Fibroblast of villous mesenchyme (primary cell): ENCODE measurements at regions not wholly inside any gene's neighbourhood (a gene's known extent, or its start where the extent isn't known, plus 50 kb on each side); places are given as distances from the start of the nearest gene placed in this dataset.

Experiments used
- DNase-seq: peaks from one replicate; pipeline ENCODE4 v3.0.0-alpha.2; 2010; ENCODE audit warnings: low read depth
- H3K4me3 ChIP-seq: 2 replicates; pipeline ENCODE4 v1.5.1; 2011; ENCODE audit warnings: low read depth, mild to moderate bottlenecking, low read length
- CTCF ChIP-seq: IDR thresholded peaks from 2 replicates; pipeline ENCODE4 v1.5.1; 2012; ENCODE audit warnings: low read depth, mild to moderate bottlenecking, low read length; ENCODE audit not compliant: insufficient read depth

DNA sequence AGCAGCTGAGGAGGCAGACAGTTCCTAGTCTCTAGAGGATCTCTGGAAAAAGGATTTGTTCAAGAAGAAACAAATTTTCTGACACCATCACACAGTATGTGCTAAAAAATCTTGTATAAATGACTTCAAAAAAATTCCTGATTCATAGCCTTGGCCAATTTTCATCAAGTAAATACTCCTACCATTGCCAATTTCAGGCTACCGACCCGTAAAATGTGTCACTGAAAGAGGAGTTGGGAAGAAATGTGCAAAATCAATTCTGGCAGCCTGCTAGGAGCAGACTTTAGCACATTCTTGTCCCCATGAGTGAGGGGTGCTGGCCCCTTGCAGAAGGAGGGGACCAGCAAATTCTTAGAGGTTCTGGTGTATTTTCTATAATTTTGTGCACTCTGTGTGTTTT, 109.4 kb downstream of the TMEM30B start:
- DNase-seq = no peak
- TF ChIP-seq CTCF = no peak
- H3K4me3 ChIP-seq = no peak overlapping the region

DNA sequence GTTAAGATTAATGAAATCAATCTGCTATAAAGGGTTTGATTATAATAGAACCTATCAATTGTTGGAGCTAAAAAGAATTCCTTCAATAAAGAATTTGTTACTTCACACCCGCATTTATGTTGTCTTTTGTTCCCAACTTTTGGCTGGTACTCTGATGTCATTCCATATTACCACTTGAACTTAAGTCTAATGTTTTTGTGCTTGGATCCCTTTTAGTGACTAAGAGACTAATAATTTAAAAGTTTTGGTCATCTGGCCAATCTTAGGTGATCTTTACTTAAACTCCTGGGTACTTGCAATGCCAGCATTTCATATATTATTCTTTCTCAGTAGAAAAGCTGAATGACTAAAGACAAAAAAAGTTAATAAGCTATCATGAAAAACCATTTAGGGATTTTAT, 113.0 kb downstream of the TMEM30B start:
- no peak for DNase-seq
- no peak for TF ChIP-seq CTCF
- no peak overlapping the region for H3K4me3 ChIP-seq

DNA sequence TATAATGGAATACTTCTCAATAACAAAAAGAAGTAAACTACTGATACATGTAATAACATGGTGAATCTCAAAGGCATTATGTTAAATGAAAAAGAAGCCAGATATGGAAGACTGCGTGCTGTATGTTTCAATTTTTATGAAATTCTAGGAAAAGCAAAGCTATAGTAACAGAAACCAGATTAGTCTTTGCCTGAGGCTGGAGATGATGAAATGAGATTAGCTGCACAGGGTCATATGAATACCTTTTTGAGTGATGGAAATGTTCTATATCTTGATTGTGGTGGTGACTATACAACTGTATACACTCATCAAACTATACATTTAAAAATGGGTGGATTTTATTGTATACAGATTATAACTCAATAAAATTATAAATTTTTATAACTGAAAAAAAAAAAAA, 113.5 kb downstream of the TMEM30B start:
- no peak for TF ChIP-seq CTCF

GRCh38 chr14:61160798-61161197, 120.3 kb downstream of the TMEM30B start:
- no peak overlapping the region for H3K4me3 ChIP-seq
- TF ChIP-seq CTCF = no peak
- no peak for DNase-seq

More for the DNA sequence above, 113.5 kb downstream of the TMEM30B start:
- DNase-seq = no peak
- H3K4me3 ChIP-seq = no peak overlapping the region

- no peak overlapping the region for H3K4me3 ChIP-seq
- TF ChIP-seq CTCF = no peak
- DNase-seq = no peak
These were observed 126.5 kb downstream of the TMEM30B start for GRCh38 chr14:61154641-61155040.

DNA sequence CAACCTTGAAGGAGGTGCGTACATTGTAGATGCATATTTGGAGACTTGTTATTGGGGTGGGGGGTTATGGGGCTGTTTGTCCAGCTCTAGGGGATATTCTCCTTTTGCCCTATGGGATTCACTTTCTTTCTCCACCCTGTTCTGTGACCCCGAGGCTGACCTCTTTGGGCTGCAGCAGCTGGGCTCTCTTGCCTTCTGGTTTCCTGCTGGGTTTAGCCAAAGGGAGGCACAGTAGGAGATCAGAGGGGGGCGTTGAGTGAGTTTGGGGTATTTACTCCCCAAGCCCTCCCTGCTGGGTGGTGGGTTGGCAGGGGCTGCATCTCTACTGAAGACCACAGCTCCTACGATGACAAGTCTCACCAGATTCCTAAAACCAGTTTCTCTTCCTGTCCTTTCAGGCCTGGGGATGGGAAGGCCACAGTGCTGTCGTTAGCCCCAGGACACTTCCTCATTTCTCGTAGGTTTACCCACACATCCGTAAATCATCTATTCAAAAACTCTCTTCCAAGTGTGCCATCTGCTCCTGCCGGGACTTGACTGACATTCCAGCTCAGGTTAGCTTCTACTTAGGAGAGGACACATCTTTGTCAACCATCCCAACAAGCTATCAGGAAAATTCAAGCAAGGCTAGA, 127.1 kb downstream of the TMEM30B start:
- no peak for DNase-seq
- TF ChIP-seq CTCF = no peak
- no peak overlapping the region for H3K4me3 ChIP-seq

DNA sequence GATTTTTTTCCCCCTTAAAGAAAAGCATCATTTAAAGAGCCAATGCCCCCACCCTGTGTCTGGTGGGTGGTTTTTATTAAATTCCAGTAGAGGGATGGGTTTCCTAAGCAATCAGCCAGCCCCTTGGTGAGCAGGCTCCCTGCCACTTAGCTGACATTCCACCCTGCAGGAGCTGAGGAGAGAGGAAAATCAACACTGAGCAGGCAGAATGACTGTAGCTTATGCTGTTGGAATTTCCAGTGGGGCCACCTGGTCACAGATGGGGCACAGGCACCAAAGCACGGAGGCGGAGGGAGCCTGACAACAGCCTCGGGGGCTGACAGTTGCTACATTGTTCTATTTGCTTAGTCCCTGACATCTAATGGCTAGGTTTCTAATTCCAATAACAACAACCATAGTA, 127.7 kb downstream of the TMEM30B start:
- no peak for DNase-seq
- TF ChIP-seq CTCF = no peak
- no peak overlapping the region for H3K4me3 ChIP-seq
